ENCODE measurements at regions not wholly inside any gene's neighbourhood (a gene's known extent, or its start where the extent isn't known, plus 50 kb on each side); places are given as distances from the start of the nearest gene placed in this dataset.

DNA sequence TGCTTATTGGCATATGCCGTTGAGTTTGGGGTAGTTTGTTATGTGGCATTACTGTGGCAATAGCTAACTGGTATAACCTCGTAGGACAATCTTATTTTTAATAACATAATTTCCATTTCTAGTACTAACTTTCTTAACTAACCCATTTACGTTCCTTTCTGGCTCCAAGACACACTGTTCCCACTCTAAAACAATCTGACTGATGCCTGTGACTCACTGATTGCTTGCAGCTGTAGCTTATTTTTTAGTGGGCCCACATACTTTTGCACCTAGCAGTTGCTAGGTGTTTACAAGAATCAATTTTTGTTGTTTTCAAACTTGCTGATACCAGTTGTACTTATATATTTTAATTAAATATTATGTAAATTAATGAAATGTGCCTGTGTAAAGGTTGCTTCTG lies 52.2 kb downstream of the FAT3 start:
- DNase-seq (ENCODE audit: low spot score), result no peak

- DNase-seq (ENCODE audit: low spot score), result peak; percentile 65
Measured at GRCh38 chr11:92277871-92278270, 53.3 kb downstream of the FAT3 start.

- peak; percentile 44 for DNase-seq (ENCODE audit: low spot score)
Measured at GRCh38 chr11:92278791-92279433, 54.3 kb downstream of the FAT3 start.

DNA sequence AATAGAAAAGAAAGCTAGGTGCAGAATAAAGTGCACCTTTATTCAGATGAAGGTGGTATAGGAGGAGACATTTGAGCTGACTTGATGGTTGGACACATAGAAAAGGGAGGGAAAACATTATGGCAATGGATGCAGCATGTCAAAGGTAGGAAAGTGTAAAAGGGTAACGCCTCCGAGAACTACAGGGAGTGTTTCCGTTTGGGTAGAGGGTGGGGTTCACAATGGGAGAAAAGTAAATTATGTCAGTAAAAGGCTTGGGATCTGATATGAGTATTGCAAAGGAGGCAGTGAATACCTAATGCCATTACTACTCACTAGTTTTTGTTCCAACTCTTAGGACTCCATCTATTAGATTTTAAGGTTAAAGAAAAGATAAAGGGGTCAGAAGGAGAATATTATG lies 59.5 kb downstream of the FAT3 start:
- no peak for DNase-seq (ENCODE audit: low spot score)

DNA sequence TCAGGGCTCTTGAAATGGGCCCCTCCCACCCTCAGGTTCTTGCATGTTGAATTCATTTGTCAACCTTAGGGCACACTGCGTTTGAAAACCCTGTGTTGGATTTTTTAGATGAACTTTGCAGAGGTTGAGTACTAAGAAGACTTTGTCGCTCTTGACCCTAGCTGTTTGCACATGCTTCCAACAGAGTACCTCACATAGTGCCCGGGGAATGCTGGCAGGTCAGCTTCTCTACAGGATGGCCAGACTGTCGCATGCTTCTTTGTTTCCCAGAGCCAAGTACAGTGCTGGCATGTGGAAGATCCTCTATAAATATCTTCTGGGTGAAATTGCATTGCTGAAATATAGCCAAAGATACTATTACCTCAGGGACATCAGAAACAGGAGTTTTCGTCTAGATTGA lies 59.9 kb downstream of the FAT3 start:
- no peak for DNase-seq (ENCODE audit: low spot score)

DNA sequence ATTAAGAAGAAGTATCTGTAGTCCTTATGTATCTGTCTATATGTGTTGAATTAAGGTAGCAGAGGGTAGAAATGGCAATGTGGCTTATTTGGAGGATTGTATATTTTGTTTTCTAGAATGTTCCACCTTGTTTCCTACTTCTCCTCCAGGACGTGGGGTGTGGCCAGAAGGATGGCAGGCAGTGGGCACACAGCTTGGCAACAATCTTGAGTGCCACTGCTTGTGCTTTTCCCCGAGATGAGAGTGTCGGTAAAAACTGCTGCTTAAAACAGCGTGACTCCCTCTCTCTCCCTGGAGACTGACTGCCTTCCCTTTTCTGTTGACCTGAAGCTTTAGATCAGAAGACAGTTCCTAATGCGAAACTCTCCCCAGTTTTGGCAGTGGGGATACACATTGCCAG lies 61.2 kb downstream of the FAT3 start:
- DNase-seq (ENCODE audit: low spot score), result no peak

DNA sequence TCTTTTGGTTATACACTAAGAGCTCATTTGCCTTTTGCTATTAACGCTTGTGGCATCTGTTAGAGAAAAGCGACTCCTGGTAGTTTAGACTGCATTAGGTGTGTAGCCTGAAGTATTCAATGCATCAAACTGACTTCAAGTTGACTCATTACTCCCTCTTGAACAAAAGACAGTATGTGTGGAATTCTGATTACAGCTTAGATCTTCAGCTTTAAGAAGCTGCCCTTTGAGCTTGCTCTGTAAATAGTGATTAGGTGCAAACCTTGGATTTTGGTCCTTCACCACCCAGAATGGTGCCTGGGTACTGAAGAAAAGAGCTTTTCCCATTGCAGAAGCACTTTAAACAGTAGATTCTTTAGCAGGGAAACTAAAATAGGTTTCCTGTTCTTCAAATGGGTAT lies 62.1 kb downstream of the FAT3 start:
- no peak for DNase-seq (ENCODE audit: low spot score)

- no peak for DNase-seq (ENCODE audit: low spot score)
Measured at GRCh38 chr11:92295175-92296137, 70.8 kb downstream of the FAT3 start.

DNA sequence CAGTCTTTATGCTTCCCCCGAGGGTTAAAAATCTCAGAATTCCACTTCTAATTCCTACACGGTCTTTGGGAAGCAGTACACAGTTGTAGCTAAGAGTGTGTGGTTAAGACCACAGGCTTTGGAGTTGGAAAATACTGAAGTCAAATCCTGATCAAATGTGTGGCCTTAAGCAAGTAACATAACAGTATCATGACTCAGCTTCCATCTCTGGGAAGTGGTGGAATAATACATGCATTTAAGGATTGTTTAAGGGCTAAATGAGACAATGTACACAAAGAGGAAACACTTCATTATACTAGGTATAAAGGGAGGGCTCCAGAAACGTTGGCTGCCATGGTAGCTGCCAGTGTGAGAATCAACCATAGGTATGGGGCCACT lies 71.5 kb downstream of the FAT3 start:
- peak; percentile 27 for DNase-seq (ENCODE audit: low spot score)

DNA sequence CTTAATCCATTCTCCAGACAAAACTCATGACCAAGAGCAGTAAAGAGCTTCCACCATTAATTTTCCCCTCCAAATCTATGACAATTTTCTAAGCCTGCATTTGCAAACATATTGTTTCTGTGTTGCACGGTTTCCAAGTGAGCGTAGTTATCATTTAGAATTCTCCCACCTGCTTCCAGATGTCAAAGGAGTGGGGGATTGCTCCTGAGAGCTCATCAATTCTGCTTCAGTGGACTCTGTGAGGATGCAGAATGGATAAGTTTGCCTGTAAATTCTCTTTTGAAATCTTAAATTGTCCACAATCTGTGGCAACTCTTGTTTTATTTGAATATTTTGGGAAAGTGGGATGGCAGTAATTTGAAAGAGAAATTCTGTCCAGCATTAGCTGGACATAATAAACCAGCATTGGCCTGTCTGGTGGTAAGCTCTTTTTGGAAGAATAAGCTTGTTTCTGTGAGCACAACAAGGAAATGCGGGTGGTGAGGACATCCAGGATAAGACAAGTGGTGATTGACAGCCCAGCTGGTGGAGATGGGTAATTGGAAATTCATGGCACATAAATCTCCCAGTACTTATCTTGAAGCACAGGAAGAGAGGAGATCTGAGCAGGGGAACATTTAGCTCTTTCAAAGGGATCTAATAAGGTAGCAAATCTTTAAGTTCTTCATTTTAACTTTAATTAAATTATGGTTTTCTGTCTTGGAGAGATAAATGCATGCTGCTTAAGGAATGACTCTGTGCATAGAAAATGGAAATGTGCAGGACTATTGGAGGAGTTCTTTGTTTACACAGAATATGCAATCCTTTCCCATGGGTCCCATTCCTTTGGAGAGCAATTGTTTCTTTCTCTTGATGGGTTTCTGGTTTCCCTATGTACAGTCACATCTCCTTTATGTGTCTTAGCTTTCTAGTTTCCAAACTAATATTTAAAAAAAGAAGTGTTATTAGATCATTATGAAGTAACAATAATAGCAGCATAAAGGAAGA lies 73.2 kb downstream of the FAT3 start:
- DNase-seq (ENCODE audit: low spot score), result no peak

GRCh38 chr11:92300876-92301275 lies 76.3 kb downstream of the FAT3 start:
- no peak for DNase-seq (ENCODE audit: low spot score)

DNA sequence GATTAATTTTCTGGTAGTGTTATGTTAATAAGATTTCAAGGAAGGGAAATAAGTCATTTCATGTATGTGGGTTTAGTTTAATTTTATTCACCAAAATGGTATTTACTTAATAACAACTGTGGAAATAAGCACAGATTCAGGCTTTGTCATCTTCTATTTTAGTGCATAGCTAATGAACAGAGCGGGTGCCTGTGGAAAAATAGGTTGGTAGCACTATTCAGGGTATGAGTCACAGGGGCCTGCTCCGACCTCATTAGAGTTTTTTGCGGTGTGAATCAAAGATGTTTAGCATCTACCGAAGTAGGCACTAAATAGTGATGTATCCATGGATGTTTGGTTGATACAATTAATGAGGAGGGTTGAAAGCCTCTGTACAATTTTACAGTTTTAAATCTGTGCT lies 78.2 kb downstream of the FAT3 start:
- DNase-seq (ENCODE audit: low spot score), result no peak

GRCh38 chr11:92304271-92304670 lies 79.7 kb downstream of the FAT3 start:
- DNase-seq (ENCODE audit: low spot score), result peak; percentile 37

GRCh38 chr11:92306966-92307510 lies 82.4 kb downstream of the FAT3 start:
- no peak for DNase-seq (ENCODE audit: low spot score)

- DNase-seq (ENCODE audit: low spot score), result peak; percentile 7
Measured at GRCh38 chr11:92308366-92308765, 83.7 kb downstream of the FAT3 start.

- DNase-seq (ENCODE audit: low spot score), result no peak
Measured at GRCh38 chr11:92311616-92312449, 87.2 kb downstream of the FAT3 start.

GRCh38 chr11:92313784-92314183 lies 89.2 kb downstream of the FAT3 start:
- DNase-seq (ENCODE audit: low spot score), result no peak

- DNase-seq (ENCODE audit: low spot score), result peak; percentile 8
Measured at GRCh38 chr11:92314499-92314898, 89.9 kb downstream of the FAT3 start.

GRCh38 chr11:92316106-92316809 lies 91.6 kb downstream of the FAT3 start:
- no peak for DNase-seq (ENCODE audit: low spot score)

DNA sequence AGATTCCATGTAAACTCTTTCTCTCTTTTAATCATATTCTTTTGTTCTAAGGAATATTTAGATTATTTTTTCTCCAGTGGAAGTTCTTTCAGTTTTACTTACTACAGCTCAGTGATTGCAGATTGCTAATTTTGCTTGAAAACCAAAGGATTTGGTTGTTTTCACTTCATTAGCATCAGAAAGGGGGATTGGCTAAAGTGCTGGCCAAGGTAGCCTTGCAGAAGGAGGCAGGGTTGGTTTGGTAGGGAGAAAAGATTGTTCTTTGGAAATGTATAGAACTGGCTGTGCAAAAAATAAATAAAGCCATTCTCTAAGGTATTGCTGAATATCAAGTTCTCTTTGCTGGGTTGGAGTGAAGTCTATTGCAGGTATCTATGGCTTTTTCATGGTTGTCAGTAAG lies 92.6 kb downstream of the FAT3 start:
- no peak for DNase-seq (ENCODE audit: low spot score)
